Activated effector memory CD4-positive, alpha-beta T cell treated with anti-CD3 and anti-CD28 coated beads, Interleukin-2, amount 50 U/mL, for 16 hours (primary cell): ENCODE measurements at regions not wholly inside any gene's neighbourhood (a gene's known extent, or its start where the extent isn't known, plus 50 kb on each side); places are given as distances from the start of the nearest gene placed in this dataset.

Experiments used
- DNase-seq: peaks from one replicate; pipeline ENCODE4 v3.0.0-alpha.2; 2020

GRCh38 chr16:51559901-51560300, 408.8 kb upstream of the SALL1 start:
- no peak for DNase-seq

GRCh38 chr16:51557670-51558069, 406.6 kb upstream of the SALL1 start:
- no peak for DNase-seq

GRCh38 chr16:51556694-51557340, 405.7 kb upstream of the SALL1 start:
- no peak for DNase-seq

- no peak for DNase-seq
Measured at GRCh38 chr16:51553910-51554309, 402.8 kb upstream of the SALL1 start.

- DNase-seq, result no peak
Measured at GRCh38 chr16:51553314-51553713, 402.2 kb upstream of the SALL1 start.

GRCh38 chr16:51550800-51551347, 399.8 kb upstream of the SALL1 start:
- no peak for DNase-seq

- no peak for DNase-seq
Measured at GRCh38 chr16:51549836-51550235, 398.8 kb upstream of the SALL1 start.

GRCh38 chr16:51545951-51546350, 394.9 kb upstream of the SALL1 start:
- DNase-seq, result no peak

- DNase-seq, result no peak
Measured at GRCh38 chr16:51544851-51545467, 393.9 kb upstream of the SALL1 start.

- DNase-seq, result no peak
Measured at GRCh38 chr16:51543971-51544370, 392.9 kb upstream of the SALL1 start.

- DNase-seq, result no peak
Measured at GRCh38 chr16:51542981-51543815, 392.1 kb upstream of the SALL1 start.

GRCh38 chr16:51540259-51540658, 389.2 kb upstream of the SALL1 start:
- DNase-seq, result no peak

- no peak for DNase-seq
Measured at GRCh38 chr16:51538707-51539498, 387.8 kb upstream of the SALL1 start.

- no peak for DNase-seq
Measured at GRCh38 chr16:51535591-51535990, 384.5 kb upstream of the SALL1 start.

- no peak for DNase-seq
Measured at GRCh38 chr16:51532551-51532950, 381.5 kb upstream of the SALL1 start.

GRCh38 chr16:51531271-51531670, 380.2 kb upstream of the SALL1 start:
- DNase-seq, result no peak

- no peak for DNase-seq
Measured at GRCh38 chr16:51527349-51527748, 376.3 kb upstream of the SALL1 start.

GRCh38 chr16:51526621-51527020, 375.6 kb upstream of the SALL1 start:
- no peak for DNase-seq

- DNase-seq, result no peak
Measured at GRCh38 chr16:51524555-51525373, 373.7 kb upstream of the SALL1 start.

- DNase-seq, result no peak
Measured at GRCh38 chr16:51524070-51524469, 373.0 kb upstream of the SALL1 start.

GRCh38 chr16:51523400-51523799, 372.3 kb upstream of the SALL1 start:
- no peak for DNase-seq

GRCh38 chr16:51522902-51523301, 371.8 kb upstream of the SALL1 start:
- no peak for DNase-seq
